Kidney epithelial cell (primary cell): ENCODE measurements at regions not wholly inside any gene's neighbourhood (a gene's known extent, or its start where the extent isn't known, plus 50 kb on each side); places are given as distances from the start of the nearest gene placed in this dataset.

Experiments
- DNase-seq: peaks from one replicate; pipeline ENCODE4 v3.0.0-alpha.2; 2010; ENCODE audit warnings: low read depth
- H3K27me3 ChIP-seq: 2 replicates; pipeline ENCODE4 v1.6.0; 2011; ENCODE audit warnings: low read length; ENCODE audit not compliant: control insufficient read depth, insufficient read depth
- H3K36me3 ChIP-seq: 2 replicates; pipeline ENCODE4 v1.5.1; 2011; ENCODE audit warnings: low read length; ENCODE audit not compliant: control insufficient read depth, insufficient read depth
- H3K4me3 ChIP-seq: 2 replicates; pipeline ENCODE4 v1.5.1; 2011; ENCODE audit warnings: low read depth, mild to moderate bottlenecking, control low read depth, low read length
- CTCF ChIP-seq: IDR thresholded peaks from 2 replicates; pipeline ENCODE4 v1.5.1; 2011; ENCODE audit warnings: mild to moderate bottlenecking, moderate library complexity, low read length, control low read depth, inconsistent platforms; ENCODE audit not compliant: insufficient read depth, poor library complexity, severe bottlenecking

GRCh38 chr9:86997156-86997555 lies 49.9 kb upstream of the GAS1 start:
- no peak for DNase-seq
- H3K27me3 ChIP-seq: no peaks in the 10 kb centered on the region
- no peaks in the 10 kb centered on the region for H3K36me3 ChIP-seq
- TF ChIP-seq CTCF: peak; percentile 7
- no peak overlapping the region for H3K4me3 ChIP-seq

- H3K36me3 ChIP-seq: no peaks in the 10 kb centered on the region
- H3K27me3 ChIP-seq: no peaks in the 10 kb centered on the region
- H3K4me3 ChIP-seq: no peak overlapping the region
- DNase-seq: no peak
- no peak for TF ChIP-seq CTCF
These were observed 50.6 kb upstream of the GAS1 start for GRCh38 chr9:86997951-86998350.

GRCh38 chr9:87002517-87002916 lies 55.2 kb upstream of the GAS1 start:
- no peaks in the 10 kb centered on the region for H3K27me3 ChIP-seq
- H3K4me3 ChIP-seq: no peak overlapping the region
- TF ChIP-seq CTCF: no peak
- no peaks in the 10 kb centered on the region for H3K36me3 ChIP-seq
- DNase-seq: no peak

GRCh38 chr9:87004016-87004415 lies 56.7 kb upstream of the GAS1 start:
- Histone ChIP-seq H3K27me3 (no peaks in the 10 kb centered on the region), H3K36me3 (no peaks in the 10 kb centered on the region), H3K4me3 (no peak overlapping the region)
- no peak for TF ChIP-seq CTCF
- DNase-seq: no peak

DNA sequence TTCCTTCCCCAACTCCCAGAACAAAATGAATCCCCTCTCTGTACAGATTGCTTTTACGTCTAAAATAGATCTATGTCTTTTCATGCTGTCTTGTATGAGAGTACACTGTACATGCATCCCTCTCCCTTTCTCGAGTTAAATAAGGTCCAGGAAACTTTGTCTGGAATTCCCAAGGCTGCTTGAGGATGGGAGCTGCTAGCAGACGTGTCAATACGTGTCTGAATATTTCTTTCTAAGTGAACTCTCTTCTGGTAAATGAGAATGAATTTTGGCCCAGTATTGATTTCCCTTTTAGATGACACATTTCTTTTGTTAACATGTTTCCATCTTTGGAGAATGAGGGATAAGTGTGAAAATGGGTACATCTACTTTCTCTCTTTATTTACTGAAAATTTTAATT lies 59.6 kb upstream of the GAS1 start:
- H3K4me3 ChIP-seq: no peak overlapping the region
- no peak for DNase-seq
- no peak for TF ChIP-seq CTCF

DNA sequence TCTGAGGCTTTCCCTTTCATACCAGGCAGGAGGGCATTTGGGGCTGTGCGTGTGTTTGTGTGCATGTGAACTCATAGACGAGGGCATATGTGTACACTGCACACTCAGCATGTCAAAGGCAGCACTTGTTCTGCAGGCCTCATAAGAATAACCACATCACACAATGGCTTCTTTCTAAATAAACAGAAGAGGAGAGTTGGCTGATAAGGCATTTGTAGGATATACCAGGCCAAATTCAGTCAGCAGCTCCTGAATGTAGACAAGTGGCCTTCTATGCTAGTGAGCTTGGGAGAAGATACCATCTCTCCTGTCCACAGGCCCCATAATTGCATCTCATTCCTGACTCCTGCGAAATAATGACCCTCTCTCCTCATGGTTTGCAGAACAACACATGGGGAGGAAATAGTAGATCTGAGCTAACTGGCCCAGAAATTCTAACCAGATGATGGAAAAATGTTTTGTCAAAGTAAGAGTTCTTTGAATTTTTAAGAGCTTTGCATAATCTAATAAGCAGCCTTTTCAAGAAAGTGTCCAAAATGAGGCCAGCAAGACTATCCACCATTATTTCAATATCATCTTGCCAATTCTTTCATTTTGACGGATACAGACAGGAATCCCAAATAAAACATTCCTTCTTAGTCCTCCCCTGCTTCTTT lies 60.5 kb upstream of the GAS1 start:
- Histone ChIP-seq H3K27me3 (no peaks in the 10 kb centered on the region), H3K36me3 (no peaks in the 10 kb centered on the region), H3K4me3 (no peak overlapping the region)
- no peak for TF ChIP-seq CTCF
- DNase-seq: no peak

More for the DNA sequence above, 59.6 kb upstream of the GAS1 start:
- Histone ChIP-seq H3K36me3 (no peaks in the 10 kb centered on the region), H3K27me3 (no peaks in the 10 kb centered on the region)
